T-helper 2 cell treated with Interferon-gamma antibody and Interleukin-4, amounts not matched to agents 5 μg/mL and 100 μg/mL, for 36 hours (primary cell): ENCODE measurements at regions not wholly inside any gene's neighbourhood (a gene's known extent, or its start where the extent isn't known, plus 50 kb on each side); places are given as distances from the start of the nearest gene placed in this dataset.

Experiments
- DNase-seq: peaks from one replicate; pipeline ENCODE4 v3.0.0; 2021; ENCODE audit warnings: low spot score
- H3K27ac Mint-ChIP-seq: one replicate; pipeline ENCODE4 v1.8.0; 2021; ENCODE audit warnings: mild to moderate bottlenecking, mixed read lengths
- H3K27me3 Mint-ChIP-seq: one replicate; pipeline ENCODE4 v1.8.0; 2021; ENCODE audit warnings: low read depth, mixed read lengths
- H3K36me3 Mint-ChIP-seq: one replicate; pipeline ENCODE4 v1.8.0; 2021; ENCODE audit warnings: low read depth, mixed read lengths
- H3K4me1 Mint-ChIP-seq: one replicate; pipeline ENCODE4 v1.8.0; 2021; ENCODE audit warnings: low read depth, mixed read lengths
- H3K4me3 Mint-ChIP-seq: one replicate; pipeline ENCODE4 v1.8.0; 2022; ENCODE audit warnings: mild to moderate bottlenecking, moderate library complexity, mixed read lengths
- H3K9me3 Mint-ChIP-seq: one replicate; pipeline ENCODE4 v1.8.0; 2021; ENCODE audit warnings: mixed read lengths

GRCh38 chr11:92406472-92406871 is 181.9 kb downstream of the FAT3 start:
- peaks cover 4% of the 10 kb centered on the region for H3K9me3 Mint-ChIP-seq
- no peaks in the 10 kb centered on the region for H3K27me3 Mint-ChIP-seq
- no peak overlapping the region for H3K27ac Mint-ChIP-seq
- H3K4me1 Mint-ChIP-seq: no peaks in the 10 kb centered on the region
- H3K36me3 Mint-ChIP-seq: no peaks in the 10 kb centered on the region
- no peak overlapping the region for H3K4me3 Mint-ChIP-seq
- DNase-seq: no peak

- Mint-ChIP-seq H3K9me3 (peaks cover 4% of the 10 kb centered on the region), H3K27ac (no peak overlapping the region), H3K4me1 (no peaks in the 10 kb centered on the region), H3K4me3 (no peak overlapping the region), H3K36me3 (no peaks in the 10 kb centered on the region), H3K27me3 (no peaks in the 10 kb centered on the region)
- DNase-seq: no peak
Observed at GRCh38 chr11:92409355-92409754, 184.7 kb downstream of the FAT3 start.

GRCh38 chr11:92409956-92410355 is 185.3 kb downstream of the FAT3 start:
- DNase-seq: no peak
- Mint-ChIP-seq H3K4me1 (no peaks in the 10 kb centered on the region), H3K27me3 (no peaks in the 10 kb centered on the region), H3K36me3 (no peaks in the 10 kb centered on the region), H3K9me3 (peaks cover under 1% of the 10 kb centered on the region), H3K27ac (no peak overlapping the region), H3K4me3 (no peak overlapping the region)

GRCh38 chr11:92410526-92410925 is 185.9 kb downstream of the FAT3 start:
- H3K9me3 Mint-ChIP-seq: no peaks in the 10 kb centered on the region
- H3K36me3 Mint-ChIP-seq: no peaks in the 10 kb centered on the region
- H3K27me3 Mint-ChIP-seq: no peaks in the 10 kb centered on the region

GRCh38 chr11:92411431-92411830 is 186.8 kb downstream of the FAT3 start:
- H3K36me3 Mint-ChIP-seq: no peaks in the 10 kb centered on the region
- no peak for DNase-seq
- no peak overlapping the region for H3K4me3 Mint-ChIP-seq
- no peaks in the 10 kb centered on the region for H3K9me3 Mint-ChIP-seq
- no peaks in the 10 kb centered on the region for H3K4me1 Mint-ChIP-seq
- no peaks in the 10 kb centered on the region for H3K27me3 Mint-ChIP-seq
- H3K27ac Mint-ChIP-seq: no peak overlapping the region

More at GRCh38 chr11:92410526-92410925, 185.9 kb downstream of the FAT3 start:
- H3K4me3 Mint-ChIP-seq: no peak overlapping the region
- DNase-seq: no peak
- no peaks in the 10 kb centered on the region for H3K4me1 Mint-ChIP-seq
- no peak overlapping the region for H3K27ac Mint-ChIP-seq

GRCh38 chr11:92413757-92414513 is 189.3 kb downstream of the FAT3 start:
- no peak overlapping the region for H3K4me3 Mint-ChIP-seq
- H3K27me3 Mint-ChIP-seq: no peaks in the 10 kb centered on the region

GRCh38 chr11:92416971-92417725 is 192.5 kb downstream of the FAT3 start:
- Mint-ChIP-seq H3K27ac (no peak overlapping the region), H3K27me3 (no peaks in the 10 kb centered on the region), H3K9me3 (no peaks in the 10 kb centered on the region), H3K36me3 (no peaks in the 10 kb centered on the region), H3K4me1 (no peaks in the 10 kb centered on the region), H3K4me3 (no peak overlapping the region)
- no peak for DNase-seq

More at GRCh38 chr11:92413757-92414513, 189.3 kb downstream of the FAT3 start:
- Mint-ChIP-seq H3K4me1 (no peaks in the 10 kb centered on the region), H3K27ac (no peak overlapping the region), H3K36me3 (no peaks in the 10 kb centered on the region), H3K9me3 (no peaks in the 10 kb centered on the region)
- no peak for DNase-seq

- H3K27me3 Mint-ChIP-seq: no peaks in the 10 kb centered on the region
- H3K4me1 Mint-ChIP-seq: no peaks in the 10 kb centered on the region
- H3K27ac Mint-ChIP-seq: no peak overlapping the region
- no peaks in the 10 kb centered on the region for H3K36me3 Mint-ChIP-seq
- no peak for DNase-seq
- H3K9me3 Mint-ChIP-seq: peaks cover 6% of the 10 kb centered on the region
- H3K4me3 Mint-ChIP-seq: no peak overlapping the region
Observed at GRCh38 chr11:92423115-92424034, 198.8 kb downstream of the FAT3 start.

- no peaks in the 10 kb centered on the region for H3K4me1 Mint-ChIP-seq
- H3K4me3 Mint-ChIP-seq: no peak overlapping the region
- DNase-seq: no peak
- H3K27ac Mint-ChIP-seq: no peak overlapping the region
- no peaks in the 10 kb centered on the region for H3K36me3 Mint-ChIP-seq
- H3K27me3 Mint-ChIP-seq: no peaks in the 10 kb centered on the region
- peaks cover 10% of the 10 kb centered on the region for H3K9me3 Mint-ChIP-seq
Observed at GRCh38 chr11:92424281-92424680, 199.7 kb downstream of the FAT3 start.

- H3K27ac Mint-ChIP-seq: no peak overlapping the region
Observed at GRCh38 chr11:92425127-92425526, 200.5 kb downstream of the FAT3 start.

GRCh38 chr11:92432515-92432914 is 207.9 kb downstream of the FAT3 start:
- H3K4me3 Mint-ChIP-seq: no peak overlapping the region
- H3K36me3 Mint-ChIP-seq: no peaks in the 10 kb centered on the region
- no peak overlapping the region for H3K27ac Mint-ChIP-seq
- no peaks in the 10 kb centered on the region for H3K4me1 Mint-ChIP-seq
- H3K27me3 Mint-ChIP-seq: no peaks in the 10 kb centered on the region
- peaks cover 4% of the 10 kb centered on the region for H3K9me3 Mint-ChIP-seq
- DNase-seq: no peak

More at GRCh38 chr11:92425127-92425526, 200.5 kb downstream of the FAT3 start:
- no peak for DNase-seq
- peaks cover 10% of the 10 kb centered on the region for H3K9me3 Mint-ChIP-seq
- no peaks in the 10 kb centered on the region for H3K4me1 Mint-ChIP-seq
- no peak overlapping the region for H3K4me3 Mint-ChIP-seq
- H3K36me3 Mint-ChIP-seq: no peaks in the 10 kb centered on the region
- no peaks in the 10 kb centered on the region for H3K27me3 Mint-ChIP-seq

- H3K4me3 Mint-ChIP-seq: no peak overlapping the region
- no peaks in the 10 kb centered on the region for H3K36me3 Mint-ChIP-seq
- no peaks in the 10 kb centered on the region for H3K27me3 Mint-ChIP-seq
- no peak for DNase-seq
- no peak overlapping the region for H3K27ac Mint-ChIP-seq
- no peaks in the 10 kb centered on the region for H3K4me1 Mint-ChIP-seq
- no peaks in the 10 kb centered on the region for H3K9me3 Mint-ChIP-seq
Observed at GRCh38 chr11:92436034-92436920, 211.7 kb downstream of the FAT3 start.

GRCh38 chr11:92439133-92439532 is 214.5 kb downstream of the FAT3 start:
- H3K4me1 Mint-ChIP-seq: no peaks in the 10 kb centered on the region
- no peak overlapping the region for H3K27ac Mint-ChIP-seq
- peaks cover 2% of the 10 kb centered on the region for H3K27me3 Mint-ChIP-seq
- no peak overlapping the region for H3K4me3 Mint-ChIP-seq
- H3K36me3 Mint-ChIP-seq: no peaks in the 10 kb centered on the region
- no peak for DNase-seq
- no peaks in the 10 kb centered on the region for H3K9me3 Mint-ChIP-seq
